GM12878 (cell line): ENCODE measurements at regions not wholly inside any gene's neighbourhood (a gene's known extent, or its start where the extent isn't known, plus 50 kb on each side); places are given as distances from the start of the nearest gene placed in this dataset.

Experiments
- ATAC-seq: fragments of 200-7000 bp; cut with Tn5 transposase; 3 replicates; pipeline ENCODE4 v1.9.1; 2020; ENCODE audit warnings: mild to moderate bottlenecking, moderate library complexity
- BruUV-seq: library from RNA; stranded (reverse); fragments of 400-500 nt; replicated peaks from 2 replicates; lab custom pipeline; 2021; lab: Mats Ljungman, UMichigan
- CTCF ChIA-PET: fragments of 300-600 bp; sonication (Branson Sonifier 250); formaldehyde crosslinking; extraction: SDS; loops from one replicate; lab custom pipeline; 2021; ENCODE audit warnings: inconsistent platforms; lab: Yijun Ruan, JAX
- POLR2A ChIA-PET: fragments of 350-600 bp; formaldehyde crosslinking; extraction: SDS; loops from one replicate; lab custom pipeline; 2021; ENCODE audit warnings: inconsistent platforms; lab: Charles Lee
- RAD21 ChIA-PET: fragments of 300-600 bp; sonication (Branson Sonifier 250); formaldehyde crosslinking; loops from one replicate; lab custom pipeline; 2023; ENCODE audit warnings: antibody characterized with exemption; ENCODE audit not compliant: unreplicated experiment; lab: Charles Lee
- SMC1A ChIA-PET: fragments of 300-600 bp; sonication (Branson Sonifier 250); formaldehyde crosslinking; loops from one replicate; lab custom pipeline; 2023; ENCODE audit not compliant: unreplicated experiment, uncharacterized antibody; lab: Charles Lee
- DNase-seq: peaks from one replicate; pipeline ENCODE4 v3.0.0-alpha.2; 2011; ENCODE audit warnings: low read depth, low spot score
- FAIRE-seq: peaks from 3 replicates; lab custom pipeline; 2011; peaks lifted over from hg19 to GRCh38; lab: Jason Lieb, UNC
- H2AFZ ChIP-seq: 2 replicates; pipeline ENCODE4 v1.6.0; 2011; ENCODE audit warnings: low read depth, low read length, control low read depth; ENCODE audit not compliant: control insufficient read depth
- H3K27ac ChIP-seq: 2 replicates; pipeline ENCODE4 v1.5.1; 2011; ENCODE audit warnings: control low read depth; ENCODE audit not compliant: control insufficient read depth, insufficient read depth
- H3K27me3 ChIP-seq, 2 experiments: replicated peaks in 1 of 2; 2 replicates each; pipeline versions ENCODE4 v1.6.0 to v1.6.1; 2011; ENCODE audit warnings: low read length in 1 of 2; ENCODE audit not compliant: control insufficient read depth in 2 of 2, insufficient read depth in 2 of 2
- H3K36me3 ChIP-seq, 2 experiments: 2 replicates each; pipeline ENCODE4 v1.5.1; 2011; ENCODE audit warnings: low read length in 1 of 2; ENCODE audit not compliant: control insufficient read depth in 2 of 2, insufficient read depth in 2 of 2
- H3K4me1 ChIP-seq: 2 replicates; pipeline ENCODE4 v1.6.1; 2011; ENCODE audit warnings: mild to moderate bottlenecking, low read length, moderate library complexity, mixed read lengths; ENCODE audit not compliant: control insufficient read depth, insufficient read depth
- H3K4me2 ChIP-seq: 2 replicates; pipeline ENCODE4 v1.6.0; 2011; ENCODE audit warnings: control low read depth; ENCODE audit not compliant: control insufficient read depth, insufficient read depth
- H3K4me3 ChIP-seq: fragments of 200-600 bp; sonication (generic); 2 replicates; pipeline ENCODE4 v1.5.1; 2016
- H3K79me2 ChIP-seq: 2 replicates; pipeline ENCODE4 v1.6.0; 2011; ENCODE audit warnings: low read length; ENCODE audit not compliant: control insufficient read depth, insufficient read depth
- H3K9ac ChIP-seq: 2 replicates; pipeline ENCODE4 v1.8.0; 2011; ENCODE audit warnings: low read length, control low read depth, mixed read lengths; ENCODE audit not compliant: control insufficient read depth, insufficient read depth
- H3K9me3 ChIP-seq: replicated peaks from 3 replicates; pipeline ENCODE4 v1.5.1; 2011; ENCODE audit warnings: mild to moderate bottlenecking, low read length; ENCODE audit not compliant: control insufficient read depth, insufficient read depth
- H4K20me1 ChIP-seq: 2 replicates; pipeline ENCODE4 v1.6.0; 2011; ENCODE audit not compliant: control insufficient read depth, insufficient read depth
- CBX5 ChIP-seq: sonication (generic); IDR thresholded peaks from 2 replicates; pipeline ENCODE4 v1.6.1; 2016; ENCODE audit warnings: low read depth, moderate library complexity, mild to moderate bottlenecking, inconsistent platforms
- E2F8 ChIP-seq: fragments of 450-650 bp; IDR thresholded peaks from 2 replicates; pipeline ENCODE4 v1.6.1; 2018; ENCODE audit warnings: mild to moderate bottlenecking, low read depth, moderate library complexity; ENCODE audit not compliant: partially characterized antibody
- HDAC2 ChIP-seq: fragments of 200-600 bp; sonication (generic); IDR thresholded peaks from 2 replicates; pipeline ENCODE4 v1.6.1; 2017
- RUNX3 ChIP-seq: IDR thresholded peaks from 2 replicates; pipeline ENCODE4 v1.6.1; 2012; ENCODE audit warnings: low read length, inconsistent platforms
- TCF12 ChIP-seq: IDR thresholded peaks from 2 replicates; pipeline ENCODE4 v1.6.1; 2011; ENCODE audit warnings: low read depth, mild to moderate bottlenecking, low read length
- TCF3 ChIP-seq: IDR thresholded peaks from 2 replicates; pipeline ENCODE4 v1.6.1; 2012; ENCODE audit warnings: low read depth, mild to moderate bottlenecking, low read length, borderline replicate concordance; ENCODE audit not compliant: insufficient read depth
- USF2 ChIP-seq: IDR thresholded peaks from 2 replicates; pipeline ENCODE4 v1.6.1; 2011; ENCODE audit warnings: low read depth, low read length, improper control_type of control experiment, borderline replicate concordance
- WGBS: methylation state at CpG from one replicate; pipeline ENCODE4 v1.1.6; 2016; ENCODE audit warnings: low lambda C conversion rate; ENCODE audit not compliant: insufficient replicate concordance, insufficient coverage; ENCODE audit errors: missing lambda C conversion rate; 5-methylcytosine and 5-hydroxymethylcytosine counted together
- in situ Hi-C: fragments of 300-500 bp; cut with MboI; formaldehyde crosslinking; loops from 9 replicates; pipeline ENCODE4 v1.14.3; 2018; ENCODE audit warnings: mixed read lengths
- intact Hi-C: fragments of 100-400 bp; cut with micrococcal nuclease; formaldehyde crosslinking; loops from one replicate; pipeline ENCODE4 v1.14.2; 2022; ENCODE audit not compliant: unreplicated experiment

GRCh38 chrX:113059714-113060113 is 219.1 kb upstream of the AMOT start (continued):
- TF ChIP-seq USF2 (no peak), TCF12 (no peak), CBX5 (no peak), RUNX3 (no peak)

- peak; percentile 21; the same call in 2 of the 3 replicates for ATAC-seq
- peak; percentile 65 for FAIRE-seq
- Histone ChIP-seq H3K27ac (no peak overlapping the region), H4K20me1 (no peaks in the 10 kb centered on the region), H3K4me3 (no peak overlapping the region), H3K79me2 (no peaks in the 10 kb centered on the region), H3K9ac (no peak overlapping the region), H3K36me3 (no peaks in the 10 kb centered on the region), H3K4me2 (no peak overlapping the region), H3K27me3 (no peaks in the 10 kb centered on the region), H2AFZ (no peak overlapping the region), H3K9me3 (no peaks in the 10 kb centered on the region), H3K4me1 (no peaks in the 10 kb centered on the region)
- TF ChIP-seq HDAC2 (no peak), E2F8 (no peak), TCF3 (no peak), RUNX3 (peak; percentile 29; the same call in 1 of the 2 replicates)
- WGBS, result 16% methylated on average over 6 of the region's 6 CpGs
- RAD21 ChIA-PET, result no interaction called here
- no TSS peak for BruUV-seq
- CTCF ChIA-PET, result interaction anchor here (0.6 kb wide), 1 partner anchor 11 kb away, joined by 3 read pairs; no protein-coding TSS in a partner anchor
- intact Hi-C loops (no loop called here), in situ Hi-C loops (no loop called here)
- SMC1A ChIA-PET, result no interaction called here
- POLR2A ChIA-PET, result no interaction called here
- peak; percentile 2 for DNase-seq
These were observed 218.0 kb upstream of the AMOT start for GRCh38 chrX:113058634-113059033.
